WERI-Rb-1 (cell line): ENCODE measurements at regions not wholly inside any gene's neighbourhood (a gene's known extent, or its start where the extent isn't known, plus 50 kb on each side); places are given as distances from the start of the nearest gene placed in this dataset.

Source experiments
- DNase-seq: peaks from one replicate; pipeline ENCODE4 v3.0.0-alpha.2; 2020
- H3K27ac ChIP-seq: fragments of 250-450 bp; sonication (Bioruptor Pico); 2 replicates; pipeline ENCODE4 v1.5.1; 2020; ENCODE audit warnings: mild to moderate bottlenecking, moderate library complexity
- H3K27me3 ChIP-seq: fragments of 250-450 bp; sonication (Bioruptor Pico); 2 replicates; pipeline ENCODE4 v1.5.1; 2021; ENCODE audit warnings: mild to moderate bottlenecking, low read depth, moderate library complexity; ENCODE audit not compliant: insufficient read depth, severe bottlenecking
- H3K36me3 ChIP-seq: fragments of 250-450 bp; sonication (Bioruptor Pico); 2 replicates; pipeline ENCODE4 v1.5.1; 2020; ENCODE audit warnings: mild to moderate bottlenecking, moderate library complexity
- H3K4me3 ChIP-seq: 2 replicates; pipeline ENCODE4 v1.5.1; 2011; ENCODE audit warnings: low read depth, mild to moderate bottlenecking, control low read depth, low read length
- H3K9me3 ChIP-seq: fragments of 250-450 bp; sonication (Bioruptor Pico); 2 replicates; pipeline ENCODE4 v1.5.1; 2021; ENCODE audit warnings: mild to moderate bottlenecking, moderate library complexity; ENCODE audit not compliant: severe bottlenecking
- CTCF ChIP-seq: IDR thresholded peaks from 2 replicates; pipeline ENCODE4 v1.5.1; 2011; ENCODE audit warnings: low read depth, mild to moderate bottlenecking, control low read depth, inconsistent platforms, low read length

GRCh38 chr10:130233426-130233825, 97.2 kb downstream of the GLRX3 start:
- no peak for TF ChIP-seq CTCF
- H3K36me3 ChIP-seq: no peaks in the 10 kb centered on the region
- H3K27ac ChIP-seq: no peak overlapping the region
- no peak for DNase-seq
- H3K27me3 ChIP-seq: no peaks in the 10 kb centered on the region
- H3K9me3 ChIP-seq: peaks cover 2% of the 10 kb centered on the region
- H3K4me3 ChIP-seq: no peak overlapping the region

GRCh38 chr10:130234171-130234965, 98.2 kb downstream of the GLRX3 start:
- no peaks in the 10 kb centered on the region for H3K9me3 ChIP-seq
- no peak overlapping the region for H3K4me3 ChIP-seq
- H3K27me3 ChIP-seq: no peaks in the 10 kb centered on the region
- no peaks in the 10 kb centered on the region for H3K36me3 ChIP-seq
- H3K27ac ChIP-seq: no peak overlapping the region
- DNase-seq: no peak
- TF ChIP-seq CTCF: no peak

- Histone ChIP-seq H3K9me3 (peaks cover 6% of the 10 kb centered on the region), H3K4me3 (no peak overlapping the region), H3K27ac (no peak overlapping the region), H3K27me3 (no peaks in the 10 kb centered on the region), H3K36me3 (no peaks in the 10 kb centered on the region)
- TF ChIP-seq CTCF: no peak
- DNase-seq: no peak
Measured at GRCh38 chr10:130236711-130237110, 100.5 kb downstream of the GLRX3 start.

DNA sequence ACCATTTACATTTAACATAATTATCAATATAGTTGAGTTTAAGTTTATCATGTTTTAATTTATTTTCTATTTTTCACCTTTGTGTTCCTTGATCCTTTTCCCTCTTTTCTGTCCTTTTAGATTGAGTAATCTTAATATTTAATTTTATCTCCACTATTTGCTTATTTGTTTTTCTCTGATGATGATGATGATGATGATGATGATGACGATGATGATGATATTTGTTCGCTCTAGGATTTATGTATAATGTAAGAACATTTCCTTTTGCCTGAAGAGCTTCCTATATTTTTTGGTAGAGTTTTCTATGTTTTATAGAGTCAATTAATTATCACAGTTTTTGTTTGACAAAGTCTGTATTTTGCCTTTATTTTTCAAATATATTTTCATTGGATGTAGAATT, 104.2 kb downstream of the GLRX3 start:
- TF ChIP-seq CTCF: no peak
- Histone ChIP-seq H3K27ac (no peak overlapping the region), H3K27me3 (no peaks in the 10 kb centered on the region), H3K9me3 (peaks cover 6% of the 10 kb centered on the region), H3K36me3 (no peaks in the 10 kb centered on the region), H3K4me3 (no peak overlapping the region)
- no peak for DNase-seq

GRCh38 chr10:130242513-130242912, 106.3 kb downstream of the GLRX3 start:
- peak overlapping the region; percentile 3; the same call in 1 of the 2 replicates for H3K4me3 ChIP-seq
- no peaks in the 10 kb centered on the region for H3K36me3 ChIP-seq
- peaks cover 8% of the 10 kb centered on the region for H3K9me3 ChIP-seq
- DNase-seq: peak; percentile 62
- peak; percentile 8; the same call in 1 of the 2 replicates for TF ChIP-seq CTCF
- no peaks in the 10 kb centered on the region for H3K27me3 ChIP-seq
- H3K27ac ChIP-seq: peak overlapping the region; percentile 89

GRCh38 chr10:130243015-130243414, 106.8 kb downstream of the GLRX3 start:
- Histone ChIP-seq H3K27me3 (no peaks in the 10 kb centered on the region), H3K4me3 (no peak overlapping the region), H3K9me3 (peaks cover 8% of the 10 kb centered on the region), H3K36me3 (no peaks in the 10 kb centered on the region), H3K27ac (peak overlapping the region; percentile 89)
- no peak for TF ChIP-seq CTCF
- DNase-seq: no peak
